H9 (cell line): ENCODE measurements at regions not wholly inside any gene's neighbourhood (a gene's known extent, or its start where the extent isn't known, plus 50 kb on each side); places are given as distances from the start of the nearest gene placed in this dataset.

Experiments
- DNase-seq: peaks from one replicate; pipeline ENCODE4 v3.0.0-alpha.2; 2017
- H2AFZ ChIP-seq: one replicate; pipeline ENCODE4 v1.6.1; 2013; ENCODE audit warnings: mild to moderate bottlenecking, low read length, control low read depth, moderate library complexity
- H2AK5ac ChIP-seq: 2 replicates; pipeline ENCODE4 v1.6.1; 2013; ENCODE audit warnings: low read length, control low read depth, mixed read lengths; ENCODE audit not compliant: insufficient read length
- H2BK120ac ChIP-seq: one replicate; pipeline ENCODE4 v1.6.1; 2013; ENCODE audit warnings: low read depth, mild to moderate bottlenecking, low read length, control low read depth, inconsistent platforms; ENCODE audit not compliant: poor library complexity, severe bottlenecking
- H2BK12ac ChIP-seq: 2 replicates; pipeline ENCODE4 v1.6.1; 2013; ENCODE audit warnings: low read length, control low read depth, mixed read lengths, low read depth; ENCODE audit not compliant: insufficient read length
- H2BK15ac ChIP-seq: 2 replicates; pipeline ENCODE4 v1.6.1; 2013; ENCODE audit warnings: low read depth, low read length, control low read depth
- H2BK20ac ChIP-seq: one replicate; pipeline ENCODE4 v1.6.1; 2013; ENCODE audit warnings: low read depth, mild to moderate bottlenecking, low read length, control low read depth, inconsistent platforms; ENCODE audit not compliant: poor library complexity, severe bottlenecking
- H2BK5ac ChIP-seq: 2 replicates; pipeline ENCODE4 v1.6.1; 2013; ENCODE audit warnings: low read length, control low read depth, mixed read lengths; ENCODE audit not compliant: insufficient read length
- H3K14ac ChIP-seq: 2 replicates; pipeline ENCODE4 v1.6.1; 2013; ENCODE audit warnings: low read length, control low read depth; ENCODE audit not compliant: insufficient read depth
- H3K18ac ChIP-seq: 2 replicates; pipeline ENCODE4 v1.6.1; 2013; ENCODE audit warnings: low read depth, mild to moderate bottlenecking, mixed read lengths, low read length, control low read depth; ENCODE audit not compliant: insufficient read length
- H3K23ac ChIP-seq: 2 replicates; pipeline ENCODE4 v1.6.1; 2013; ENCODE audit warnings: low read length, control low read depth, mixed read lengths, low read depth; ENCODE audit not compliant: insufficient read length
- H3K23me2 ChIP-seq: 2 replicates; pipeline ENCODE4 v1.6.1; 2013; ENCODE audit warnings: low read depth, mild to moderate bottlenecking, mixed read lengths, low read length, control low read depth; ENCODE audit not compliant: insufficient read length, poor library complexity, severe bottlenecking
- H3K27ac ChIP-seq: 2 replicates; pipeline ENCODE4 v1.5.1; 2013; ENCODE audit warnings: low read length, control low read depth, mixed read lengths, low read depth; ENCODE audit not compliant: insufficient read length
- H3K27me3 ChIP-seq: 2 replicates; pipeline ENCODE4 v1.6.1; 2013; ENCODE audit warnings: low read length, control low read depth, inconsistent platforms; ENCODE audit not compliant: insufficient read depth
- H3K4ac ChIP-seq: 2 replicates; pipeline ENCODE4 v1.6.1; 2013; ENCODE audit warnings: low read depth, mild to moderate bottlenecking, control low read depth, inconsistent platforms, low read length, moderate library complexity
- H3K4me1 ChIP-seq: 2 replicates; pipeline ENCODE4 v1.6.1; 2013; ENCODE audit warnings: low read length, control low read depth, inconsistent platforms; ENCODE audit not compliant: insufficient read depth
- H3K4me2 ChIP-seq: 2 replicates; pipeline ENCODE4 v1.6.1; 2013; ENCODE audit warnings: low read length, control low read depth, mixed read lengths; ENCODE audit not compliant: insufficient read length, insufficient read depth
- H3K56ac ChIP-seq: 2 replicates; pipeline ENCODE4 v1.6.1; 2013; ENCODE audit warnings: low read depth, mild to moderate bottlenecking, mixed read lengths, low read length, control low read depth; ENCODE audit not compliant: insufficient read length
- H3K79me1 ChIP-seq: 2 replicates; pipeline ENCODE4 v1.6.1; 2013; ENCODE audit warnings: low read depth, mild to moderate bottlenecking, moderate library complexity, low read length, control low read depth, inconsistent platforms; ENCODE audit not compliant: insufficient read depth, poor library complexity, severe bottlenecking
- H3K79me2 ChIP-seq: 2 replicates; pipeline ENCODE4 v1.6.1; 2013; ENCODE audit warnings: low read length, control low read depth, inconsistent platforms; ENCODE audit not compliant: insufficient read depth
- H3K9ac ChIP-seq: 2 replicates; pipeline ENCODE4 v1.6.1; 2013; ENCODE audit warnings: low read length, control low read depth, mixed read lengths; ENCODE audit not compliant: insufficient read length; ENCODE audit errors: extremely low read depth
- H3K9me3 ChIP-seq: one replicate; pipeline ENCODE4 v1.6.1; 2013; ENCODE audit warnings: low read depth, low read length, inconsistent platforms; ENCODE audit not compliant: control insufficient read depth
- H3T11ph ChIP-seq: one replicate; pipeline ENCODE4 v1.6.1; 2013; ENCODE audit warnings: mild to moderate bottlenecking, low read length, control low read depth, inconsistent platforms
- H4K20me1 ChIP-seq: one replicate; pipeline ENCODE4 v1.6.1; 2013; ENCODE audit not compliant: control insufficient read depth, insufficient read length, insufficient read depth
- H4K5ac ChIP-seq: 2 replicates; pipeline ENCODE4 v1.6.1; 2013; ENCODE audit warnings: low read depth, mild to moderate bottlenecking, mixed read lengths, low read length, control low read depth; ENCODE audit not compliant: insufficient read length
- H4K8ac ChIP-seq: replicated peaks from 2 replicates; pipeline ENCODE4 v1.6.1; 2013; ENCODE audit warnings: low read length, control low read depth, mixed read lengths, low read depth; ENCODE audit not compliant: insufficient read length
- H4K91ac ChIP-seq: 2 replicates; pipeline ENCODE4 v1.6.1; 2013; ENCODE audit warnings: low read depth, mild to moderate bottlenecking, moderate library complexity, mixed read lengths, low read length, control low read depth; ENCODE audit not compliant: insufficient read length
- H3K27ac Mint-ChIP-seq, 3 experiments: 2 replicates in 2 of 3; 3 replicates in 1 of 3; pipeline ENCODE4 v1.8.0; 2020 to 2021; ENCODE audit warnings: mixed read lengths in 3 of 3, mild to moderate bottlenecking in 1 of 3, moderate library complexity in 1 of 3
- H3K27me3 Mint-ChIP-seq: 2 replicates; pipeline ENCODE4 v1.8.0; 2021; ENCODE audit warnings: low read depth, mild to moderate bottlenecking, moderate library complexity, mixed read lengths
- H3K36me3 Mint-ChIP-seq, 3 experiments: 2 replicates in 2 of 3; 3 replicates in 1 of 3; pipeline ENCODE4 v1.8.0; 2020 to 2021; ENCODE audit warnings: low read depth in 3 of 3, mixed read lengths in 3 of 3; ENCODE audit not compliant: insufficient read depth in 1 of 3
- H3K4me1 Mint-ChIP-seq, 2 experiments: 2 replicates each; pipeline ENCODE4 v1.8.0; 2020; ENCODE audit warnings: mixed read lengths in 2 of 2
- H3K4me3 Mint-ChIP-seq, 2 experiments: 2 replicates in 1 of 2; 3 replicates in 1 of 2; pipeline ENCODE4 v1.8.0; 2020 to 2021; ENCODE audit warnings: mild to moderate bottlenecking in 2 of 2, mixed read lengths in 2 of 2, moderate library complexity in 1 of 2
- H3K9me3 Mint-ChIP-seq, 2 experiments: 2 replicates in 1 of 2; 3 replicates in 1 of 2; pipeline ENCODE4 v1.8.0; 2020; ENCODE audit warnings: mild to moderate bottlenecking in 2 of 2, mixed read lengths in 2 of 2, moderate library complexity in 1 of 2
- WGBS: extraction: QIAGEN DNeasy Blood & Tissue Kit; methylation state at CpG from one replicate; pipeline ENCODE4 v1.1.7; 2013; ENCODE audit warnings: missing lambda C conversion rate, low lambda C conversion rate, mixed read lengths; ENCODE audit not compliant: insufficient read length; ENCODE audit errors: extremely low coverage; 5-methylcytosine and 5-hydroxymethylcytosine counted together
- TF ChIP-seq, protein P1 (sequence below): fragments of 200-600 bp; sonication (generic); conservative IDR thresholded peaks from 3 replicates; pipeline ENCODE4 v1.8.0; 2021; ENCODE audit warnings: antibody characterized with exemption, mild to moderate bottlenecking

- H4K91ac ChIP-seq: no peak overlapping the region
- no peak overlapping the region for H3K23ac ChIP-seq
- H2BK15ac ChIP-seq: no peak overlapping the region
- H3K36me3 Mint-ChIP-seq: no peaks in the 10 kb centered on the region
- H3K56ac ChIP-seq: no peak overlapping the region
- no peaks in the 10 kb centered on the region for H3K27me3 ChIP-seq
- no peak overlapping the region for H3K9ac ChIP-seq
- H3K4me1 ChIP-seq: no peaks in the 10 kb centered on the region
- no peaks in the 10 kb centered on the region for H3K27me3 Mint-ChIP-seq
- H2AFZ ChIP-seq: no peak overlapping the region
- no peak overlapping the region for H4K8ac ChIP-seq
- no peak overlapping the region for H3K4me2 ChIP-seq
- H2BK120ac ChIP-seq: no peak overlapping the region
- no peak overlapping the region for H2AK5ac ChIP-seq
- no peaks in the 10 kb centered on the region for H3K79me2 ChIP-seq
- H2BK5ac ChIP-seq: no peak overlapping the region
- no peak overlapping the region for H3K27ac Mint-ChIP-seq
- no peaks in the 10 kb centered on the region for H3K79me1 ChIP-seq
- no peak overlapping the region for H2BK20ac ChIP-seq
- H4K5ac ChIP-seq: no peak overlapping the region
- no peak overlapping the region for H2BK12ac ChIP-seq
- H3K9me3 ChIP-seq: no peaks in the 10 kb centered on the region
- WGBS: no CpG with 5 or more reads among the region's 2 CpGs
- no peak overlapping the region for H3K27ac ChIP-seq
- no peaks in the 10 kb centered on the region for H3K23me2 ChIP-seq
- H3K9me3 Mint-ChIP-seq: no peaks in the 10 kb centered on the region; a peak in 1 of 5 replicates
- H3K4me1 Mint-ChIP-seq: no peaks in the 10 kb centered on the region
- TF ChIP-seq, protein P1, sequence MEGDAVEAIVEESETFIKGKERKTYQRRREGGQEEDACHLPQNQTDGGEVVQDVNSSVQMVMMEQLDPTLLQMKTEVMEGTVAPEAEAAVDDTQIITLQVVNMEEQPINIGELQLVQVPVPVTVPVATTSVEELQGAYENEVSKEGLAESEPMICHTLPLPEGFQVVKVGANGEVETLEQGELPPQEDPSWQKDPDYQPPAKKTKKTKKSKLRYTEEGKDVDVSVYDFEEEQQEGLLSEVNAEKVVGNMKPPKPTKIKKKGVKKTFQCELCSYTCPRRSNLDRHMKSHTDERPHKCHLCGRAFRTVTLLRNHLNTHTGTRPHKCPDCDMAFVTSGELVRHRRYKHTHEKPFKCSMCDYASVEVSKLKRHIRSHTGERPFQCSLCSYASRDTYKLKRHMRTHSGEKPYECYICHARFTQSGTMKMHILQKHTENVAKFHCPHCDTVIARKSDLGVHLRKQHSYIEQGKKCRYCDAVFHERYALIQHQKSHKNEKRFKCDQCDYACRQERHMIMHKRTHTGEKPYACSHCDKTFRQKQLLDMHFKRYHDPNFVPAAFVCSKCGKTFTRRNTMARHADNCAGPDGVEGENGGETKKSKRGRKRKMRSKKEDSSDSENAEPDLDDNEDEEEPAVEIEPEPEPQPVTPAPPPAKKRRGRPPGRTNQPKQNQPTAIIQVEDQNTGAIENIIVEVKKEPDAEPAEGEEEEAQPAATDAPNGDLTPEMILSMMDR: no peak
- H3K4me3 Mint-ChIP-seq: no peak overlapping the region
- H3K14ac ChIP-seq: no peak overlapping the region
- H3T11ph ChIP-seq: no peak overlapping the region
- DNase-seq: no peak
- H3K18ac ChIP-seq: no peak overlapping the region
- no peaks in the 10 kb centered on the region for H4K20me1 ChIP-seq
- H3K4ac ChIP-seq: no peak overlapping the region
These were observed 388.6 kb upstream of the MIR17HG start for GRCh38 chr13:90958866-90959265.
